AG09319 (cell line): ENCODE measurements at regions not wholly inside any gene's neighbourhood (a gene's known extent, or its start where the extent isn't known, plus 50 kb on each side); places are given as distances from the start of the nearest gene placed in this dataset.
"Not testable (repeated sequence)": the region's sequence is repeated elsewhere in the genome, so short reads cannot be mapped to it uniquely, and the experiment has no call there.

ENCODE experiments used
- DNase-seq: peaks from one replicate; pipeline ENCODE4 v3.0.0-alpha.2; 2010; ENCODE audit warnings: low read depth; ENCODE audit errors: extremely low read depth
- CTCF ChIP-seq: IDR thresholded peaks from 2 replicates; pipeline ENCODE4 v1.5.1; 2011; ENCODE audit warnings: low read depth, mild to moderate bottlenecking, inconsistent platforms, low read length, moderate library complexity

DNA sequence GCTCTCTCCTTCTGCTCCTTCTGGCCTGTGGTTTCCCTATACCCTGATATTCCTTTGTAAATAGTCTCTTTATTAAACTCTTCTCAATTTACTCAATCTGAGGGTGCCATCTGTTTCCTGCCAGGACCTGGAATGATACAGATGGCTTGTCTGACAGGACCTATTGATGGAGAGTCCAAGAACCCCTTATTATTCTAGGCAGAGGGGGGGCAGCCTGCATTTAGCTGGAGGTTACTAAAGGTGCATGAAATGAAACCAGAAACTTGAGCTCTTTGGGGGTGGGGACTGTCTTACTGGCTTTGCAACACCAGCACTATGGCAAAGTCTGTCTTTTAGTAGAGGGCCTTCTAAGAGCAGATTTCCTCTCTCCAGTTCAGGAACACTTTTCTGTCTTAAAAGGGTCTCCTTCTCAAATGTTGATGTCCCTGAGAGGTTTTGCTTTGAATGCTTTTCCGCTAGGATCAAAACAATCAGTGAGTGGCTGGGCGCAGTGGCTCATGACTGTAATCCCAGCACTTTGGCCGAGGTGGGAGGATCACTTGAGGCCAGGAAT is 162.5 kb upstream of the MED14 start:
- TF ChIP-seq CTCF, result no peak
- DNase-seq, result no peak

- not testable (repeated sequence) for DNase-seq
Observed at GRCh38 chrX:40904739-40905138, 169.4 kb upstream of the MED14 start.

GRCh38 chrX:40908026-40908425 is 172.7 kb upstream of the MED14 start:
- no peak for DNase-seq

DNA sequence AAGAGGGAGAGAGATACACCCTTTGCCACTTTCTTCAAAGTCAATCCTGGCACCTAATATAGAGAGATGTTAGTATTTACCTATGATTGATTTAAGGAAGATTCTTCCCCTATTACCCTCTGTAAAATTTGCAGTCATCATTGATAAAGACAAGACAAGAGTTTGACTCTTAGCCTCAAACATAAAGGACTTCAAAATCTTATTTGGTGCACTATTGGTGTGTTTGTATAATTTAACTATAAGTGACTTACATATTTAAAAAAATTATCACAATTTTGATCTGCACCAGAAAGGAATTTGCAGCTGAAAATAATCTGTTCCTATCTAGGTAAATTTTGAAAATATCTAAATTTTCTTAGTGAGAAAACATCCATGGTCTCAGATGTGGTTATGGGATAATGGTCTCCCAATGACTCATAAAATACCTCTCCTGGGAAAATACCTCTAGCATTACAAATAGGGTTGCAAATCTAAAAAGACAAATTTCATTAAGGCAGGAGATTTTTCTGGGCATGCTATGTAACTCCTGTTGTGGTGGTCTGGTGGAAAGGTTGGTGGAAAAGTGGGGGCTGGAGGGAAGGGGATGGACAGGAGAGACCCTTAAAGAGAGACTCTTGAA is 173.6 kb upstream of the MED14 start:
- peak; percentile 10 for DNase-seq
- TF ChIP-seq CTCF, result no peak

More at GRCh38 chrX:40908026-40908425, 172.7 kb upstream of the MED14 start:
- no peak for TF ChIP-seq CTCF

GRCh38 chrX:40912166-40912565 is 173.1 kb upstream of the USP9X start:
- TF ChIP-seq CTCF, result no peak
- DNase-seq, result no peak

- no peak for DNase-seq
Observed at GRCh38 chrX:40912576-40912975, 172.7 kb upstream of the USP9X start.

DNA sequence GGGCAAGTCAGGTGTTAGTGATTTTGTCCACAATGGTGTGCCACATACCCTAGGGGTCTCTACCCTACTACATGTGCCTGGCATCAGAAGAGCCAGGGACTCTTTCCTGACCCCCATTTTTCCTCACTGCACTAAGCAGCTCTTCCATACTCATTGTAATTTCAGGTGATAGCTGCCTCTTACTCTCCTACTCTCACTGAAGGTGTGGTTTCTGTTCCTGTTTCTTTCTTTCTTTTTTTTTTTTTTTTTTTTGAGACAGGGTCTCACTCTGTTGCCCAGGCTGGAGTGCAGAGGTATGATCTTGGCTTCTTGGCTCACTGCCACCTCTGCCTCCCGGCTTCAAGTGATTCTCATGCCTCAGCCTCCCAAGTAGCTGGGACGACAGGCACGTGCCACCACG is 164.9 kb upstream of the USP9X start:
- DNase-seq, result no peak
- no peak for TF ChIP-seq CTCF

More at GRCh38 chrX:40912576-40912975, 172.7 kb upstream of the USP9X start:
- TF ChIP-seq CTCF, result no peak

DNA sequence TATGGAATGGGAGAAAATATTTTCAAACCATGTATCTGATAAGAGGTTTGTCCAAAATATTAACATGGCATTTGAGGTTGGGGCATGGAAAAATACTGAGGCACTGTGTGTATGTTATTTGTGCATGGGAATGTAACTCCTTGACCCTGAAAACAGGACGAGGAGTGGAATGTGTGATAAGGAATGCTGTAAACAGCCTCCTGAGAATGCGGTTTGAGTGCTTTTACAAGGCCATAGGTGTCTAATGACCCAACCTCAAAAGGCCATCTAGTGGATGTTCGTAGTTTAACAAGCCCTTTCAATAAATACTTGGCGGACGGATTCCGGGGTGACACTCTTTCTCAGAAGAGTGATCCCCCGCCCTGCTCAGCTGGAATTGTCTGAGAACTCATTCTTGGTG is 162.9 kb upstream of the USP9X start:
- DNase-seq, result no peak

DNA sequence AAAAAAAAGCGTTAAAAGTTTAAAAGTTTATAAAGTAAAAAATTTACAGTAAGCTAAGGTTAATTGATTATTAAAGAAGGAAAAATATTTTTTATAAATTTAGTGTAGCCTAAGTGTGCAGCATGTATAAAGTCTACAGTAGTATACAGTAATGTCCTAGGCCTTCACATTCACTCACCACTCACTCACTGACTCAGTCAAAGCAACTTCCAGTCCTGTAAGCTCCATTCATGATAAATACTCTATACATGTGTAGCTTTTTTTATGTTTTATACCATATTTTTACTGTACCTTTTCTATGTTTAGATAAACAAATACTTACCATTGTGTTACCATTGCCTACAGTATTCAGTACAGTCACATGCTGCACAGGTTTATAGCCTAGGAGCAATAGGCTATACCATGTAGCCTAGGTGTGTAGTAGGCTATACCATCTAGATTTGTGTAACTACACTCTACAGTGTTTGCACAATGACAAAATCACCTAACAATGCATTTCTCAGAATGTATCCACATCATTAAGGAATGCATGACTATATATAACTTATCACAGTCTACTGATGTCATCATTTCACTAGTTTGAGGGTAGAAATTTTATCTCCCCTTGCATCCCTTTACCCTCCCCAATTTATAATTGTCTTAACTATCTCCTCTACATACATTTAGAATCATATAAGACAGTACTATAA is 158.4 kb upstream of the USP9X start:
- DNase-seq, result not testable (repeated sequence)

More for the DNA sequence above, 162.9 kb upstream of the USP9X start:
- TF ChIP-seq CTCF, result peak; percentile 30
